DOHH2 (cell line): ENCODE measurements at regions not wholly inside any gene's neighbourhood (a gene's known extent, or its start where the extent isn't known, plus 50 kb on each side); places are given as distances from the start of the nearest gene placed in this dataset.

ENCODE experiments used
- H3F3A ChIP-seq: fragments of 200-600 bp; sonication (generic), shearing (Covaris generic); 2 replicates; pipeline ENCODE4 v1.6.0; 2016; ENCODE audit warnings: antibody characterized with exemption, mild to moderate bottlenecking; ENCODE audit not compliant: control insufficient read depth, insufficient read depth
- H3K27ac ChIP-seq: fragments of 200-600 bp; sonication (generic); 2 replicates; pipeline ENCODE4 v1.5.1; 2014; ENCODE audit warnings: low read depth, mild to moderate bottlenecking, low read length, moderate library complexity
- H3K27me3 ChIP-seq: fragments of 200-600 bp; sonication (generic); 2 replicates; pipeline ENCODE4 v1.6.1; 2014; ENCODE audit warnings: mild to moderate bottlenecking, low read length, mixed read lengths; ENCODE audit not compliant: control insufficient read depth
- H3K36me3 ChIP-seq: fragments of 200-600 bp; sonication (generic); 2 replicates; pipeline ENCODE4 v1.6.1; 2014; ENCODE audit warnings: mild to moderate bottlenecking, low read length, moderate library complexity, mixed read lengths; ENCODE audit not compliant: control insufficient read depth
- H3K4me1 ChIP-seq: fragments of 200-600 bp; sonication (generic); 2 replicates; pipeline ENCODE4 v1.6.1; 2014; ENCODE audit warnings: mild to moderate bottlenecking, low read length, mixed read lengths; ENCODE audit not compliant: control insufficient read depth
- H3K4me2 ChIP-seq: fragments of 200-600 bp; sonication (generic); 2 replicates; pipeline ENCODE4 v1.6.0; 2014; ENCODE audit warnings: mild to moderate bottlenecking, low read length, moderate library complexity
- H3K4me3 ChIP-seq: fragments of 200-600 bp; sonication (generic); 2 replicates; pipeline ENCODE4 v1.5.1; 2014; ENCODE audit warnings: mild to moderate bottlenecking, low read length, mixed read lengths
- H3K79me2 ChIP-seq: fragments of 200-600 bp; sonication (generic); 2 replicates; pipeline ENCODE4 v1.6.1; 2014; ENCODE audit warnings: mild to moderate bottlenecking, low read length, mixed read lengths; ENCODE audit not compliant: control insufficient read depth
- H3K9me2 ChIP-seq: fragments of 200-600 bp; sonication (generic); replicated peaks from 2 replicates; pipeline ENCODE4 v1.6.1; 2014; ENCODE audit warnings: mild to moderate bottlenecking, low read length, mixed read lengths; ENCODE audit not compliant: control insufficient read depth
- H3K9me3 ChIP-seq: fragments of 200-600 bp; sonication (generic); 2 replicates; pipeline ENCODE4 v1.6.1; 2014; ENCODE audit warnings: antibody characterized with exemption, low read length, mixed read lengths; ENCODE audit not compliant: control insufficient read depth, insufficient read depth
- H4K20me1 ChIP-seq: fragments of 200-600 bp; sonication (generic); 2 replicates; pipeline ENCODE4 v1.6.0; 2014; ENCODE audit warnings: low read depth, mild to moderate bottlenecking, antibody characterized with exemption, low read length, moderate library complexity; ENCODE audit not compliant: control insufficient read depth, insufficient read depth
- CTCF ChIP-seq: fragments of 200-600 bp; sonication (generic); IDR thresholded peaks from one replicate; pipeline ENCODE4 v1.5.1; 2014; ENCODE audit warnings: antibody characterized with exemption, mild to moderate bottlenecking, low read depth, low read length; ENCODE audit not compliant: poor library complexity, severe bottlenecking
- EZH2phosphoT487 ChIP-seq: fragments of 200-600 bp; sonication (generic); IDR thresholded peaks from 2 replicates; pipeline ENCODE4 v1.6.1; 2017; ENCODE audit warnings: borderline replicate concordance, mild to moderate bottlenecking, antibody characterized with exemption, low read length, moderate library complexity, mixed read lengths

GRCh38 chr4:184563621-184564020 is 85.6 kb downstream of the CASP3 start:
- H3K79me2 ChIP-seq, result no peaks in the 10 kb centered on the region
- no peaks in the 10 kb centered on the region for H3K36me3 ChIP-seq
- no peak overlapping the region for H3K4me3 ChIP-seq
- H3F3A ChIP-seq, result no peaks in the 10 kb centered on the region
- no peaks in the 10 kb centered on the region for H3K4me1 ChIP-seq
- TF ChIP-seq CTCF, result no peak
- no peak for TF ChIP-seq EZH2phosphoT487
- H3K27me3 ChIP-seq, result no peaks in the 10 kb centered on the region
- no peak overlapping the region for H3K27ac ChIP-seq
- H3K4me2 ChIP-seq, result no peak overlapping the region
- H3K9me3 ChIP-seq, result no peaks in the 10 kb centered on the region
- no peaks in the 10 kb centered on the region for H4K20me1 ChIP-seq
- H3K9me2 ChIP-seq, result no peaks in the 10 kb centered on the region

- Histone ChIP-seq H4K20me1 (no peaks in the 10 kb centered on the region), H3K27ac (no peak overlapping the region), H3K4me3 (no peak overlapping the region), H3F3A (no peaks in the 10 kb centered on the region), H3K79me2 (no peaks in the 10 kb centered on the region), H3K36me3 (no peaks in the 10 kb centered on the region), H3K4me1 (no peaks in the 10 kb centered on the region), H3K4me2 (no peak overlapping the region), H3K27me3 (no peaks in the 10 kb centered on the region), H3K9me3 (no peaks in the 10 kb centered on the region), H3K9me2 (no peaks in the 10 kb centered on the region)
- no peak for TF ChIP-seq EZH2phosphoT487
- no peak for TF ChIP-seq CTCF
Measured at GRCh38 chr4:184558996-184559395, 84.6 kb upstream of the IRF2 start.

GRCh38 chr4:184553891-184554290 is 79.5 kb upstream of the IRF2 start:
- Histone ChIP-seq H3K79me2 (no peaks in the 10 kb centered on the region), H3K9me2 (no peaks in the 10 kb centered on the region), H3K4me2 (no peak overlapping the region), H3K36me3 (no peaks in the 10 kb centered on the region), H4K20me1 (no peaks in the 10 kb centered on the region), H3K4me1 (no peaks in the 10 kb centered on the region), H3K9me3 (no peaks in the 10 kb centered on the region), H3K27me3 (peaks cover 6% of the 10 kb centered on the region), H3K4me3 (no peak overlapping the region), H3F3A (no peaks in the 10 kb centered on the region), H3K27ac (no peak overlapping the region)
- no peak for TF ChIP-seq EZH2phosphoT487
- no peak for TF ChIP-seq CTCF

GRCh38 chr4:184550476-184550875 is 76.1 kb upstream of the IRF2 start:
- H3K4me3 ChIP-seq, result no peak overlapping the region
- H3K79me2 ChIP-seq, result no peaks in the 10 kb centered on the region
- H3K4me1 ChIP-seq, result no peaks in the 10 kb centered on the region
- peaks cover 6% of the 10 kb centered on the region for H3K27me3 ChIP-seq
- H3K27ac ChIP-seq, result no peak overlapping the region
- H3K4me2 ChIP-seq, result no peak overlapping the region
- H4K20me1 ChIP-seq, result no peaks in the 10 kb centered on the region
- H3K36me3 ChIP-seq, result no peaks in the 10 kb centered on the region
- H3F3A ChIP-seq, result 0 out of 2 replicates have a peak, but pooled peaks cover under 1% of the 10 kb centered on the region
- TF ChIP-seq EZH2phosphoT487 (no peak), CTCF (no peak)
- no peaks in the 10 kb centered on the region for H3K9me2 ChIP-seq
- H3K9me3 ChIP-seq, result no peaks in the 10 kb centered on the region
